ENCODE measurements at regions not wholly inside any gene's neighbourhood (a gene's known extent, or its start where the extent isn't known, plus 50 kb on each side); places are given as distances from the start of the nearest gene placed in this dataset.

DNA sequence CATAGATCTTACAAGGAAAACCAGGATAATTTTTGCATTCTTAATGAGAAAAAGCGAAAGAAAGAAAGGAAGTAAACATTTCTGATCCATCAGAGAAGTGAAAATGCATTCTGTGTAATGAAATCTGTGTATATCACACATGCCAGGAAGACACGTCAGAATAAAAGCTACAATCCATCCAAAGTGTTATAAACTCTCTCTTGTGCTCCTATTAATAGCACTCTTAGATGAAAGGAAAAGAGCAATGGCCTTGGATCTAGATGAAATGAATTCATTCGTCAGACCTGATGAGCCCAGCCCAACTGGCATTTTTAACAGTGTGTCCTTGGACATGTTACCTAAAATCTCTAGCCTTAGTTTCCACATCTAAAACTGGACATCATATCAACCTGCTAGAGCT lies 885.5 kb downstream of the CDH11 start:
- Histone ChIP-seq H3K36me3 (ENCODE audit: control insufficient read depth in 1 of 2, insufficient read depth in 2 of 2, low read length in 2 of 2) (no peaks in the 10 kb centered on the region), H3K9ac (ENCODE audit: low read depth in 1 of 2, low read length in 2 of 2) (no peak overlapping the region), H3K4me3 (ENCODE audit: low read depth in 1 of 2, low read length in 2 of 2) (no peak overlapping the region), H3K9me3 (ENCODE audit: control insufficient read depth in 1 of 2, low read length in 2 of 2) (peaks cover 0 to 3% of the 10 kb centered on the region in 2 donors), H3K4me1 (ENCODE audit: control insufficient read depth in 1 of 2, insufficient read depth in 2 of 2, low read length in 2 of 2) (no peaks in the 10 kb centered on the region), H3K27me3 (ENCODE audit: control insufficient read depth in 1 of 2, insufficient read depth in 2 of 2, low read length in 2 of 2) (no peaks in the 10 kb centered on the region), H3K27ac (ENCODE audit: low read depth, low read length) (no peak overlapping the region)

DNA sequence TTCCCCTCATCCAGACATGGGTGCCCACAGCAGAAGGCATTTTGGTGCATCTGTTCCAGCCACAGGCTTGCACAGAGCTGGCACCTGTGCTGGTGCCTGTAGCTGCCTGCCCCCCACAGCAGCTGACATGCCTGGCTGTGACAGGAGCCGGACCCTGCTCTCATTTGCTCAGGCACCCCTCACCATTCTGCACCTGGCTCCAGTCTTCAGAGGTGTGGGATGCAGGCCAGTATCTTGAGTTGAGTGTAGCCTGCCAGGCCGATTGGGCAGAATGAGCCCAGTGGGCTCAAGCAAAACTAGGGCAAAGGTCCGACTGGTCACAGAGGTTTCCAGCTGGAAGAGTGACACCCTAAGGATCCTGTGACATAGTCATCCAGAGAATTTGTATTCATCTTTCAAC lies 887.7 kb downstream of the CDH11 start:
- Histone ChIP-seq H3K9me3 (ENCODE audit: control insufficient read depth in 1 of 2, low read length in 2 of 2) (peaks cover 0 to 6% of the 10 kb centered on the region in 2 donors), H3K27ac (ENCODE audit: low read depth, low read length) (no peak overlapping the region), H3K9ac (ENCODE audit: low read depth in 1 of 2, low read length in 2 of 2) (no peak overlapping the region), H3K36me3 (ENCODE audit: control insufficient read depth in 1 of 2, insufficient read depth in 2 of 2, low read length in 2 of 2) (no peaks in the 10 kb centered on the region), H3K4me3 (ENCODE audit: low read depth in 1 of 2, low read length in 2 of 2) (no peak overlapping the region), H3K27me3 (ENCODE audit: control insufficient read depth in 1 of 2, insufficient read depth in 2 of 2, low read length in 2 of 2) (no peaks in the 10 kb centered on the region), H3K4me1 (ENCODE audit: control insufficient read depth in 1 of 2, insufficient read depth in 2 of 2, low read length in 2 of 2) (no peaks in the 10 kb centered on the region)

DNA sequence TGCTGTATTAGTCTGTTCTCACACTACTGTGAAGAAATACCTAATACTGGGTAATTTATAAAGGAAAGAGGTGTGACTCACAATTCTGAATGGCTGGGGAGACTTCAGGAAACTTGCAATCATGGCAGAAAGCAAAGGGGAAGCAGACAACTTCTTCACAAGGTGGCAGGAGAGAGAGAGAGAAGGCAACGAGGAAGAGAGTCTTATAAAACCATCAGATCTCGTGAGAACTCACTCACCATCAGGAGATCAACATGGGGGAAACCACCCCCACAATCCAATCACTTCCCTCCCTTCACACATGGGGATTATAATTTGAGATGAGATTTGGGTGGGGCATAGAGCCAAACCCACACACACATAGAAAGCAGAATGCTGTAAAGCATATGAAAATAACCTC lies 896.2 kb downstream of the CDH11 start:
- H3K9ac ChIP-seq (ENCODE audit: low read depth in 1 of 2, low read length in 2 of 2), result no peak overlapping the region
- no peaks in the 10 kb centered on the region for H3K4me1 ChIP-seq (ENCODE audit: control insufficient read depth in 1 of 2, insufficient read depth in 2 of 2, low read length in 2 of 2)
- H3K36me3 ChIP-seq (ENCODE audit: control insufficient read depth in 1 of 2, insufficient read depth in 2 of 2, low read length in 2 of 2), result no peaks in the 10 kb centered on the region

DNA sequence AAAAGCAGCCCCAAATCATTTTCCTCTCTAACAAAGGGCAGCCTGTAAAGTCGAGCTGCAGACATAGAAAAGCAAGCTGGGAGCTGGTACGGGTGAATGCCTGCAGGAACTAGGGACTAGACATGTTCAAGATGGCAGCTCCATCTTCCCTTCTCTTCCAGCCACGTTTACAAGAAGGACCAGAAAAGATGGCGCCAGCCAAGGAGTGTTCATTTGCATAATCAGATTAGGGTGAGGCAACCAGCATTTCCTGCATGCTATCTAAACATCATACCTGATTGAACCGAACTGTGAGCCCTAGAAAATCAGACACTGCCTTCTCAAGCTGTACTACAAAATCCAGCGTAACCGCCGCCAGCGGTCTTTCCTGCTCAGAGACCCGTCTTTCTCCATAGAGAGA lies 896.8 kb downstream of the CDH11 start:
- H3K9me3 ChIP-seq (ENCODE audit: control insufficient read depth in 1 of 2, low read length in 2 of 2), result peaks cover 0 to 7% of the 10 kb centered on the region in 2 donors
- H3K4me1 ChIP-seq (ENCODE audit: control insufficient read depth in 1 of 2, insufficient read depth in 2 of 2, low read length in 2 of 2), result no peaks in the 10 kb centered on the region
- H3K9ac ChIP-seq (ENCODE audit: low read depth in 1 of 2, low read length in 2 of 2), result no peak overlapping the region
- H3K4me3 ChIP-seq (ENCODE audit: low read depth in 1 of 2, low read length in 2 of 2), result no peak overlapping the region
- no peaks in the 10 kb centered on the region for H3K36me3 ChIP-seq (ENCODE audit: control insufficient read depth in 1 of 2, insufficient read depth in 2 of 2, low read length in 2 of 2)
- H3K27ac ChIP-seq (ENCODE audit: low read depth, low read length), result no peak overlapping the region
- no peaks in the 10 kb centered on the region for H3K27me3 ChIP-seq (ENCODE audit: control insufficient read depth in 1 of 2, insufficient read depth in 2 of 2, low read length in 2 of 2)

More for the DNA sequence above, 896.2 kb downstream of the CDH11 start:
- no peaks in the 10 kb centered on the region for H3K27me3 ChIP-seq (ENCODE audit: control insufficient read depth in 1 of 2, insufficient read depth in 2 of 2, low read length in 2 of 2)
- peaks cover 0 to 7% of the 10 kb centered on the region in 2 donors for H3K9me3 ChIP-seq (ENCODE audit: control insufficient read depth in 1 of 2, low read length in 2 of 2)
- no peak overlapping the region for H3K27ac ChIP-seq (ENCODE audit: low read depth, low read length)
- no peak overlapping the region for H3K4me3 ChIP-seq (ENCODE audit: low read depth in 1 of 2, low read length in 2 of 2)

DNA sequence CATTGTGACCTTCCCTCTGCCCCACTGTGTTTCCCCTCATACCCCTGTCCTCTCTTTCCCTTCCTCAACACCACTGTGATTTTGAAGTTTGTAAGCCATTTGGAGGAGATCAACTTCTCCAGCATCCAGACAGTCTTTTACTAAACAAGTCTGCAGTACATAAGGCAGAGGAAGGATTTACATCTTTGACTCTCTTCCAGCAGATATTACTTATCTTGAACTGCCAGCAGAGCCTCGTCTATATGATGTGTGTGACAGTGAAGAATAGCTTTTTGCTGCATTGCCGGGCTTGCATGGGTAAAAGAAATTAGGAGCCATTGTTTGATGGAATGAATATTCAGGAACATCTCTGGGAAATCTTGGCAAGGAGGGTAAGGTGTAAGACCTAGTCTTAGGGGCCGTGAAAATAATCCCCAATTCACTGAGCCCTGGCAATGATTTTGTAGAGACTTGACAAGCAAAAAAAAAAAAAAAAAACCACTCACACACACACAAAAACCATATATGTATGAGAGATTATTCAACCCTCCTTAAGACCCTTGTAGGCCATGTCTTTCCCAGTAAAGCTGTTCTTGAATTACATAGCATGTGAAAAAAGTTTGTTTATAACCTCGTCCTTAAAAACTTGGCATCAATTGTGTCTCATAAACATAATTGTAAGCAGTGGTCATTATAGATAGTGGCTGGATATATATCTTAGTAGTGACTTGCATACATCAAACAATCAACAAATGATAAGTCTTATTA lies 903.9 kb downstream of the CDH11 start:
- H3K4me3 ChIP-seq (ENCODE audit: low read depth in 1 of 2, low read length in 2 of 2), result no peak overlapping the region
- no peak overlapping the region for H3K9ac ChIP-seq (ENCODE audit: low read depth in 1 of 2, low read length in 2 of 2)
- no peaks in the 10 kb centered on the region for H3K36me3 ChIP-seq (ENCODE audit: control insufficient read depth in 1 of 2, insufficient read depth in 2 of 2, low read length in 2 of 2)
- no peaks in the 10 kb centered on the region for H3K4me1 ChIP-seq (ENCODE audit: control insufficient read depth in 1 of 2, insufficient read depth in 2 of 2, low read length in 2 of 2)
- no peaks in the 10 kb centered on the region for H3K9me3 ChIP-seq (ENCODE audit: control insufficient read depth in 1 of 2, low read length in 2 of 2)
- no peak overlapping the region for H3K27ac ChIP-seq (ENCODE audit: low read depth, low read length)
- H3K27me3 ChIP-seq (ENCODE audit: control insufficient read depth in 1 of 2, insufficient read depth in 2 of 2, low read length in 2 of 2), result no peaks in the 10 kb centered on the region

DNA sequence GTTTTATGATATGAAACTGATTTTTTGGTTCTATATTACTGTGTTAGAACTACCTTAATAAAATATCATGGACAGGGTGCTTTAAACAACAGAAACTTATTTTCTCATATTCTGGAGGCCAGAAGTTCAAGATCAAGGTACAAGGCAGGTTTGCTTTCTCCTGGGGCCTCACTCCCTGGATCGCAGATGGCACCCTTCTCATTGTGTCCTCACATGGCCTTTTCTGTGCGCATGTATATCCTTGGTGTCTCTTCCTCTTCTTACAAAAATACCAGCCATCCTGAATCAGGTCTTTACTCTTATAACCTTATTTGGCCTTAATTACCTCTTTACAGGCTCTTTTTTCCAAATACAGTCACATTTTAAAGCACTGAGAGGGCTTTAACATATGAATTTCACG lies 906.1 kb downstream of the CDH11 start:
- Histone ChIP-seq H3K27ac (ENCODE audit: low read depth, low read length) (no peak overlapping the region), H3K4me1 (ENCODE audit: control insufficient read depth in 1 of 2, insufficient read depth in 2 of 2, low read length in 2 of 2) (no peaks in the 10 kb centered on the region)

DNA sequence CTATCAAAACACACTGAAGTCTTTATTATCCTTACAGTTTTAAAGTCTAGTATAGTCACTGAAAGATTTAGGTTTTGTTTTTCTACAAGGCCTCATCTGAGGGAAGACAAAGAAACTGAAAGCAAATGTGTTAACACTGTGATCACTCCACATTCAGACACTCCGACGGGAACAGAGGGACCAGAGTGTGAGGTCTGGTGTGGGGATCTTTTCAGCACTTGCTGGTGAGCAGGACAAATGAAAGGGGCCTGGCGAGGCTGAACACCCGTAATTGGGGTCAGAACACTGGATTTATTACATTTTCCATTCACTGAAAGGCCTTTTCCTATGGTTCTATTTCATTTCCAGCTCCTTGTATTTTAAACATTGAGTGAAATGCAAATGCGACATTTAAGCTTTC lies 910.5 kb downstream of the CDH11 start:
- Histone ChIP-seq H3K36me3 (ENCODE audit: control insufficient read depth in 1 of 2, insufficient read depth in 2 of 2, low read length in 2 of 2) (no peaks in the 10 kb centered on the region), H3K27ac (ENCODE audit: low read depth, low read length) (no peak overlapping the region), H3K27me3 (ENCODE audit: control insufficient read depth in 1 of 2, insufficient read depth in 2 of 2, low read length in 2 of 2) (no peaks in the 10 kb centered on the region), H3K9ac (ENCODE audit: low read depth in 1 of 2, low read length in 2 of 2) (no peak overlapping the region), H3K9me3 (ENCODE audit: control insufficient read depth in 1 of 2, low read length in 2 of 2) (no peaks in the 10 kb centered on the region), H3K4me1 (ENCODE audit: control insufficient read depth in 1 of 2, insufficient read depth in 2 of 2, low read length in 2 of 2) (no peaks in the 10 kb centered on the region), H3K4me3 (ENCODE audit: low read depth in 1 of 2, low read length in 2 of 2) (no peak overlapping the region)

More for the DNA sequence above, 906.1 kb downstream of the CDH11 start:
- Histone ChIP-seq H3K9me3 (ENCODE audit: control insufficient read depth in 1 of 2, low read length in 2 of 2) (no peaks in the 10 kb centered on the region), H3K4me3 (ENCODE audit: low read depth in 1 of 2, low read length in 2 of 2) (no peak overlapping the region), H3K9ac (ENCODE audit: low read depth in 1 of 2, low read length in 2 of 2) (no peak overlapping the region), H3K36me3 (ENCODE audit: control insufficient read depth in 1 of 2, insufficient read depth in 2 of 2, low read length in 2 of 2) (no peaks in the 10 kb centered on the region), H3K27me3 (ENCODE audit: control insufficient read depth in 1 of 2, insufficient read depth in 2 of 2, low read length in 2 of 2) (no peaks in the 10 kb centered on the region)

DNA sequence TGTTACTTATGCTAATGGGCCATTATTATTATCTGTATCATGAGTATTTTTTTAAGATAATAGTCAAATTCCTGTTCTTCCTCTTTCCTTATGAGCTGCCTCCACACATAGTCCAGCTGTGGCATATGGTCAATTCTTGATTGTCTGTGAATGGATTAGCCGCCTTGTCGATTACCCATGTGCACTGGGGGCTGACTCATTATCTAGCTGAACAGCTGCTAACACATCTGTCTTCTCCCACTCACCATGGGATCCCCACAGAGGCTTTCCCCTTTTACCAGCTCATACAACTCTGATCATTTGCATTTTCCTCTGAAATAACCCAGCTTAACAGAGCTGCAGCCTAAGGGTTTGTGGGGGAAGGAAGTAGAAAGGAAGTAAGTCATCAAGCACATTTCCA lies 915.0 kb downstream of the CDH11 start:
- H3K9ac ChIP-seq (ENCODE audit: low read depth in 1 of 2, low read length in 2 of 2), result no peak overlapping the region
- H3K27me3 ChIP-seq (ENCODE audit: control insufficient read depth in 1 of 2, insufficient read depth in 2 of 2, low read length in 2 of 2), result no peaks in the 10 kb centered on the region
- no peaks in the 10 kb centered on the region for H3K4me1 ChIP-seq (ENCODE audit: control insufficient read depth in 1 of 2, insufficient read depth in 2 of 2, low read length in 2 of 2)
- no peak overlapping the region for H3K27ac ChIP-seq (ENCODE audit: low read depth, low read length)
- H3K36me3 ChIP-seq (ENCODE audit: control insufficient read depth in 1 of 2, insufficient read depth in 2 of 2, low read length in 2 of 2), result no peaks in the 10 kb centered on the region
- H3K9me3 ChIP-seq (ENCODE audit: control insufficient read depth in 1 of 2, low read length in 2 of 2), result no peaks in the 10 kb centered on the region
- no peak overlapping the region for H3K4me3 ChIP-seq (ENCODE audit: low read depth in 1 of 2, low read length in 2 of 2)

DNA sequence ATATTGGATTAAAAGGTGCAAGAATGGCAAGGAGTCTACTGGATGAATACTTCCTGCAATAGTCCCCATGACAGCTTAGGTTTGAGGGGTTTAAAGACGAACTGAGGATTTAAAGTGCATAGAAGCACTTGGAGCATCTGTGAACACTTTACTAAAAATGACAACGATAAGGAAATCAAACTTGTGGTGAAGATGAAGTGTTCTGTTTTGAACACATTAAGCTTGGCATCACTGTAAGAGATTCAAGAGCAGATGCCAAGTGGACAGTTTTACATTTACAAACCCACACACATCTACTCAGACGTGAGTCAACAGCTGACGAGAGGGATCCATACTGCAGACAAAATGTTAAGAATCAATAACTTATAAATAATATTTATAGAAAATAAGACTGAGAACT lies 918.7 kb downstream of the CDH11 start:
- Histone ChIP-seq H3K27me3 (ENCODE audit: control insufficient read depth in 1 of 2, insufficient read depth in 2 of 2, low read length in 2 of 2) (no peaks in the 10 kb centered on the region), H3K4me3 (ENCODE audit: low read depth in 1 of 2, low read length in 2 of 2) (no peak overlapping the region)

DNA sequence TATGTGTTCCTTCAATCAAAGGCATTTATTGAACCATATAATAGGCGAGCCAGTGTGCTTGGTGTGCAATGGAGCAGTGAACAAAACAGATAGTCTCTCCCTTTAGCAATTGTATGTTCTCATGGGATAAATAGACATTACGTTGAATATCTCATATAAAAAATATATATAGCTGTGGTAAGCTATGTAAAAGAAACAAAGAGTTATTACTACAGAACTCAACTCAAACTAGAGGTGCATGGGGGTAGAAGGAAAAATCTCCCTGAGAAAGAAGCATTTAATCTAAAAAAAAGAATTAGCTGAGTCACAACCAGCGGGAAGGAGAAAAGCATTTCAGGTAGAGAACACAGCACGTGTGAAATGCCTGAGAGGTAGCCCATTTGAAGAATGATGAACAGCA lies 919.3 kb downstream of the CDH11 start:
- Histone ChIP-seq H3K27ac (ENCODE audit: low read depth, low read length) (no peak overlapping the region), H3K4me1 (ENCODE audit: control insufficient read depth in 1 of 2, insufficient read depth in 2 of 2, low read length in 2 of 2) (no peaks in the 10 kb centered on the region), H3K4me3 (ENCODE audit: low read depth in 1 of 2, low read length in 2 of 2) (no peak overlapping the region), H3K36me3 (ENCODE audit: control insufficient read depth in 1 of 2, insufficient read depth in 2 of 2, low read length in 2 of 2) (no peaks in the 10 kb centered on the region), H3K27me3 (ENCODE audit: control insufficient read depth in 1 of 2, insufficient read depth in 2 of 2, low read length in 2 of 2) (no peaks in the 10 kb centered on the region), H3K9me3 (ENCODE audit: control insufficient read depth in 1 of 2, low read length in 2 of 2) (no peaks in the 10 kb centered on the region), H3K9ac (ENCODE audit: low read depth in 1 of 2, low read length in 2 of 2) (no peak overlapping the region)

More for the DNA sequence above, 918.7 kb downstream of the CDH11 start:
- Histone ChIP-seq H3K27ac (ENCODE audit: low read depth, low read length) (no peak overlapping the region), H3K36me3 (ENCODE audit: control insufficient read depth in 1 of 2, insufficient read depth in 2 of 2, low read length in 2 of 2) (no peaks in the 10 kb centered on the region), H3K9me3 (ENCODE audit: control insufficient read depth in 1 of 2, low read length in 2 of 2) (no peaks in the 10 kb centered on the region), H3K4me1 (ENCODE audit: control insufficient read depth in 1 of 2, insufficient read depth in 2 of 2, low read length in 2 of 2) (no peaks in the 10 kb centered on the region), H3K9ac (ENCODE audit: low read depth in 1 of 2, low read length in 2 of 2) (no peak overlapping the region)
